H1 (cell line): ENCODE measurements at regions not wholly inside any gene's neighbourhood (a gene's known extent, or its start where the extent isn't known, plus 50 kb on each side); places are given as distances from the start of the nearest gene placed in this dataset.

Experiments
- CTCF ChIA-PET: fragments of 300-600 bp; sonication (Branson Sonifier 250); formaldehyde crosslinking; loops from one replicate; lab custom pipeline; 2021; ENCODE audit not compliant: partially characterized antibody; lab: Charles Lee
- POLR2A ChIA-PET: fragments of 300-600 bp; sonication (Branson Sonifier 250); formaldehyde crosslinking; loops from one replicate; lab custom pipeline; 2021; ENCODE audit warnings: inconsistent platforms; ENCODE audit not compliant: partially characterized antibody; lab: Charles Lee
- DNase-seq, 2 experiments: peaks; one replicate each; pipeline versions ENCODE4 v3.0.0 to v3.0.0-alpha.2; 2010 to 2022; ENCODE audit warnings: low spot score in 2 of 2, low read depth in 1 of 2, mixed read lengths in 1 of 2
- FAIRE-seq: peaks from 2 replicates; lab custom pipeline; 2011; peaks lifted over from hg19 to GRCh38; lab: Jason Lieb, UNC
- H2AFZ ChIP-seq: 2 replicates; pipeline ENCODE4 v1.8.1; 2012; ENCODE audit warnings: low read length, inconsistent platforms
- H2AK5ac ChIP-seq: 2 replicates; pipeline ENCODE4 v1.6.1; 2013; ENCODE audit warnings: low read depth, low read length
- H2BK120ac ChIP-seq: replicated peaks from 2 replicates; pipeline ENCODE3; 2013; ENCODE audit warnings: low read depth, low read length, inconsistent platforms
- H2BK12ac ChIP-seq: 2 replicates; pipeline ENCODE4 v1.6.1; 2013; ENCODE audit warnings: low read depth, low read length
- H2BK15ac ChIP-seq: 2 replicates; pipeline ENCODE4 v1.6.1; 2013; ENCODE audit warnings: low read length
- H2BK20ac ChIP-seq: 2 replicates; pipeline ENCODE4 v1.6.1; 2013; ENCODE audit warnings: low read length
- H2BK5ac ChIP-seq: 2 replicates; pipeline ENCODE4 v1.6.1; 2013; ENCODE audit warnings: low read depth, low read length
- H3K14ac ChIP-seq: 2 replicates; pipeline ENCODE4 v1.6.1; 2013; ENCODE audit warnings: inconsistent platforms; ENCODE audit not compliant: insufficient read length
- H3K18ac ChIP-seq: 2 replicates; pipeline ENCODE4 v1.6.1; 2013; ENCODE audit warnings: low read length; ENCODE audit errors: extremely low read depth
- H3K23ac ChIP-seq: 2 replicates; pipeline ENCODE4 v1.6.1; 2013; ENCODE audit warnings: inconsistent platforms; ENCODE audit not compliant: insufficient read length
- H3K23me2 ChIP-seq: 2 replicates; pipeline ENCODE4 v1.6.1; 2013; ENCODE audit warnings: low read depth, low read length
- H3K27ac ChIP-seq: 2 replicates; pipeline ENCODE4 v1.6.1; 2011; ENCODE audit warnings: low read depth, low read length, inconsistent platforms
- H3K27me3 ChIP-seq, 4 experiments: replicated peaks in 1 of 4; 1 replicate in 1 of 4; 2 replicates in 3 of 4; pipeline versions ENCODE4 v1.6.1 to v1.8.1; 2011 to 2013; ENCODE audit warnings: low read length in 3 of 4, mild to moderate bottlenecking in 3 of 4, inconsistent platforms in 2 of 4, mixed read lengths in 2 of 4, moderate library complexity in 1 of 4; ENCODE audit not compliant: control insufficient read depth in 3 of 4, insufficient read depth in 3 of 4; ENCODE audit errors: extremely low read depth in 1 of 4
- H3K36me3 ChIP-seq, 4 experiments: 2 replicates each; pipeline versions ENCODE4 v1.6.1 to v1.8.1; 2011 to 2013; ENCODE audit warnings: mild to moderate bottlenecking in 4 of 4, low read length in 3 of 4, moderate library complexity in 2 of 4, control low read depth in 1 of 4, inconsistent platforms in 1 of 4; ENCODE audit not compliant: insufficient read depth in 4 of 4, control insufficient read depth in 2 of 4
- H3K4ac ChIP-seq: replicated peaks from 2 replicates; pipeline ENCODE3; 2013; ENCODE audit warnings: low read length, low read depth, mixed read lengths, inconsistent platforms; ENCODE audit not compliant: insufficient read length
- H3K4me1 ChIP-seq, 4 experiments: replicated peaks in 1 of 4; 1 replicate in 1 of 4; 2 replicates in 3 of 4; pipeline versions ENCODE4 v1.6.1 to v1.8.1; 2011 to 2013; ENCODE audit warnings: low read length in 3 of 4, inconsistent platforms in 2 of 4, mixed read lengths in 1 of 4; ENCODE audit not compliant: insufficient read depth in 4 of 4, control insufficient read depth in 3 of 4
- H3K4me2 ChIP-seq, 2 experiments: 2 replicates each; pipeline versions ENCODE4 v1.6.1 to v1.8.1; 2011 to 2013; ENCODE audit warnings: low read depth in 2 of 2, low read length in 2 of 2, control low read depth in 1 of 2, inconsistent platforms in 1 of 2, mild to moderate bottlenecking in 1 of 2; ENCODE audit not compliant: insufficient read depth in 1 of 2
- H3K4me3 ChIP-seq, 4 experiments: fragments of 200-600, 300-600 bp in 1 of 4; sonication (generic), shearing (Covaris generic), sonication (Bioruptor Twin) in 1 of 4; 2 replicates each; pipeline versions ENCODE4 v1.5.1 to v1.8.1; 2011 to 2016; ENCODE audit warnings: low read length in 4 of 4, low read depth in 3 of 4, control low read depth in 2 of 4, inconsistent platforms in 2 of 4, mild to moderate bottlenecking in 2 of 4, mixed read lengths in 1 of 4, moderate library complexity in 1 of 4; ENCODE audit not compliant: insufficient read depth in 2 of 4; ENCODE audit errors: extremely low read depth in 1 of 4
- H3K56ac ChIP-seq: replicated peaks from 2 replicates; pipeline ENCODE3; 2013; ENCODE audit warnings: low read depth, mild to moderate bottlenecking, mixed read lengths, low read length, inconsistent platforms; ENCODE audit not compliant: insufficient read length
- H3K79me1 ChIP-seq: 2 replicates; pipeline ENCODE4 v1.6.1; 2013; ENCODE audit warnings: low read depth, low read length, control low read depth
- H3K79me2 ChIP-seq, 2 experiments: 2 replicates each; pipeline versions ENCODE4 v1.6.1 to v1.8.1; 2012 to 2013; ENCODE audit warnings: low read length in 2 of 2, mild to moderate bottlenecking in 2 of 2, inconsistent platforms in 1 of 2; ENCODE audit not compliant: insufficient read depth in 2 of 2, control insufficient read depth in 1 of 2
- H3K9ac ChIP-seq, 4 experiments: replicated peaks in 1 of 4; 1 replicate in 1 of 4; 2 replicates in 3 of 4; pipeline versions ENCODE4 v1.6.1 to v1.8.1; 2011 to 2013; ENCODE audit warnings: low read depth in 3 of 4, low read length in 3 of 4, control low read depth in 2 of 4, mild to moderate bottlenecking in 2 of 4, moderate library complexity in 2 of 4, inconsistent platforms in 1 of 4; ENCODE audit errors: extremely low read depth in 1 of 4
- H3K9me3 ChIP-seq, 2 experiments: 2 replicates each; pipeline versions ENCODE4 v1.6.1 to v1.8.1; 2012 to 2013; ENCODE audit warnings: mild to moderate bottlenecking in 2 of 2, moderate library complexity in 2 of 2, control low read depth in 1 of 2, inconsistent platforms in 1 of 2, low read depth in 1 of 2, low read length in 1 of 2, mixed read lengths in 1 of 2; ENCODE audit not compliant: insufficient read depth in 2 of 2
- H4K20me1 ChIP-seq, 2 experiments: replicated peaks in 1 of 2; 2 replicates each; pipeline versions ENCODE3 to v1.8.1; 2011 to 2013; ENCODE audit warnings: inconsistent platforms in 2 of 2, low read length in 2 of 2, mild to moderate bottlenecking in 1 of 2; ENCODE audit not compliant: insufficient read depth in 2 of 2, control insufficient read depth in 1 of 2
- H4K5ac ChIP-seq: 2 replicates; pipeline ENCODE4 v1.6.1; 2013; ENCODE audit warnings: low read length, low read depth, mixed read lengths, inconsistent platforms; ENCODE audit not compliant: insufficient read length
- H4K8ac ChIP-seq: 2 replicates; pipeline ENCODE4 v1.8.0; 2013; ENCODE audit warnings: mild to moderate bottlenecking, moderate library complexity, low read length, inconsistent platforms; ENCODE audit not compliant: insufficient read depth; ENCODE audit errors: extremely low read depth
- H4K91ac ChIP-seq: replicated peaks from 2 replicates; pipeline ENCODE3; 2013; ENCODE audit warnings: low read length, mixed read lengths, inconsistent platforms; ENCODE audit not compliant: insufficient read length
- CHD2 ChIP-seq: IDR thresholded peaks from 2 replicates; pipeline ENCODE4 v1.6.1; 2012; ENCODE audit warnings: low read length, improper control_type of control experiment
- FOSL1 ChIP-seq: IDR thresholded peaks from 2 replicates; pipeline ENCODE4 v1.6.1; 2011; ENCODE audit warnings: mild to moderate bottlenecking, low read depth, low read length, moderate library complexity; ENCODE audit not compliant: insufficient read depth
- GABPA ChIP-seq: IDR thresholded peaks from 2 replicates; pipeline ENCODE4 v1.6.1; 2011; ENCODE audit warnings: mild to moderate bottlenecking, low read length, moderate library complexity, borderline replicate concordance; ENCODE audit not compliant: insufficient read depth
- HDAC2 ChIP-seq, 2 experiments: fragments of 300-600 bp in 1 of 2; sonication (generic) in 1 of 2; IDR thresholded peaks; 2 replicates each; pipeline ENCODE4 v1.6.1; 2011 to 2012; ENCODE audit warnings: low read depth in 2 of 2, low read length in 2 of 2, mild to moderate bottlenecking in 2 of 2, moderate library complexity in 2 of 2, borderline replicate concordance in 1 of 2, inconsistent platforms in 1 of 2
- JUN ChIP-seq: IDR thresholded peaks from 2 replicates; pipeline ENCODE4 v1.6.1; 2011; ENCODE audit warnings: low read depth, mild to moderate bottlenecking, improper control_type of control experiment, low read length
- PHF8 ChIP-seq: fragments of 200-600 bp; sonication (generic); conservative IDR thresholded peaks from 2 replicates; pipeline ENCODE4 v1.7.1; 2012; ENCODE audit warnings: low read depth, mild to moderate bottlenecking, inconsistent platforms, low read length, moderate library complexity
- RAD21 ChIP-seq, 2 experiments: IDR thresholded peaks in 1 of 2; conservative IDR thresholded peaks in 1 of 2; 2 replicates each; pipeline ENCODE4 v1.6.1; 2011; ENCODE audit warnings: low read depth in 2 of 2, low read length in 2 of 2, improper control_type of control experiment in 1 of 2, inconsistent platforms in 1 of 2, mild to moderate bottlenecking in 1 of 2, moderate library complexity in 1 of 2
- TAF1 ChIP-seq: IDR thresholded peaks from 2 replicates; pipeline ENCODE4 v1.6.1; 2011; ENCODE audit warnings: mild to moderate bottlenecking, low read depth, low read length
- TAF7 ChIP-seq: optimal IDR thresholded peaks from 2 replicates; pipeline ENCODE3; 2011; ENCODE audit warnings: low read depth, mild to moderate bottlenecking, inconsistent platforms, low read length, moderate library complexity, borderline replicate concordance
- WGBS, 2 experiments: shearing (Covaris generic) in 1 of 2; methylation state at CpG; one replicate each; pipeline versions ENCODE4 v1.1.6 to v1.1.7; 2013 to 2015; ENCODE audit warnings: low lambda C conversion rate in 2 of 2, mixed read lengths in 2 of 2, inconsistent platforms in 1 of 2, low coverage in 1 of 2, missing lambda C conversion rate in 1 of 2; ENCODE audit not compliant: insufficient replicate concordance in 2 of 2, insufficient coverage in 1 of 2, insufficient read length in 1 of 2; ENCODE audit errors: extremely low coverage in 1 of 2, missing lambda C conversion rate in 1 of 2; 5-methylcytosine and 5-hydroxymethylcytosine counted together
- TF ChIP-seq, protein P1 (sequence below): IDR thresholded peaks from 2 replicates; pipeline ENCODE4 v1.6.1; 2012; ENCODE audit warnings: inconsistent platforms
- TF ChIP-seq, protein P2 (sequence below): IDR thresholded peaks from 2 replicates; pipeline ENCODE4 v1.6.1; 2012; ENCODE audit warnings: inconsistent platforms

DNA sequence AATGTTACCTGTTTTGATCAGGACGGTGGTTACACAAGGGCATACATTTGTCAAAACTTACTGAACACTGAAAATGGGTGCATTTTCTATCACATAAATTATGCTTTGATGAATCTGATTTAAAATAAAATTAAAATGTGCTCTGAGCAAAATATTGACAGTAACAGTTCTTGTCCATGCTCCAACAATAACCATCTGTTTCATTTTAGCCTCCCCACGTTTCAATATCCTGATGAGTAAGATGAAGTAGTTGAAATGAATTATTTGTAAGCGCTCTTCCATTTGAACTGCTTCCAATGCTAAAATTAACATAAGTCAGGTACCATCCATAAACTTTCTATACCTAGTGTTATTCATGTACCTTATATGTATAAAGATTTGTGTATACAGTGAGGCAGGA is 365.4 kb downstream of the LTN1 start:
- Histone ChIP-seq H2BK20ac (no peak overlapping the region), H3K4ac (no peak overlapping the region), H2BK15ac (no peak overlapping the region), H3K79me1 (no peaks in the 10 kb centered on the region), H3K27me3 (no peaks in the 10 kb centered on the region), H2BK5ac (no peak overlapping the region), H3K56ac (no peak overlapping the region), H3K23ac (no peak overlapping the region), H4K91ac (no peak overlapping the region), H2BK120ac (no peak overlapping the region), H3K23me2 (no peaks in the 10 kb centered on the region), H3K4me1 (no peaks in the 10 kb centered on the region), H3K9me3 (no peaks in the 10 kb centered on the region), H3K79me2 (no peaks in the 10 kb centered on the region), H2BK12ac (no peak overlapping the region), H3K27ac (no peak overlapping the region), H3K36me3 (no peaks in the 10 kb centered on the region), H4K20me1 (no peaks in the 10 kb centered on the region), H3K18ac (no peak overlapping the region), H3K4me2 (no peak overlapping the region), H4K5ac (no peak overlapping the region), H3K4me3 (no peak overlapping the region), H3K14ac (no peak overlapping the region), H2AFZ (no peak overlapping the region), H2AK5ac (no peak overlapping the region), H3K9ac (no peak overlapping the region), H4K8ac (no peak overlapping the region)
- no peak for FAIRE-seq
- ChIA-PET POLR2A (no interaction called here), CTCF (interaction anchor here (0.6 kb wide), 1 partner anchor 146 kb away, joined by 3 read pairs; no protein-coding TSS in a partner anchor)
- WGBS, 2 experiments: 91% methylated on average over 3 of the region's 3 CpGs; no CpG with 5 or more reads in 1 of the 2 experiments
- no peak for DNase-seq
- TF ChIP-seq, protein P1, sequence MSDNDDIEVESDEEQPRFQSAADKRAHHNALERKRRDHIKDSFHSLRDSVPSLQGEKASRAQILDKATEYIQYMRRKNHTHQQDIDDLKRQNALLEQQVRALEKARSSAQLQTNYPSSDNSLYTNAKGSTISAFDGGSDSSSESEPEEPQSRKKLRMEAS: no peak
- TF ChIP-seq RAD21 (IDR thresholded peaks at IDR 0.05 in 1 of 2, conservative IDR thresholded peaks at IDR 0.05 in 1 of 2; ENCODE audit: low read depth in 2 of 2, low read length in 2 of 2): no peak
- TF ChIP-seq FOSL1: no peak
- no peak for TF ChIP-seq TAF7
- TF ChIP-seq, protein P2, sequence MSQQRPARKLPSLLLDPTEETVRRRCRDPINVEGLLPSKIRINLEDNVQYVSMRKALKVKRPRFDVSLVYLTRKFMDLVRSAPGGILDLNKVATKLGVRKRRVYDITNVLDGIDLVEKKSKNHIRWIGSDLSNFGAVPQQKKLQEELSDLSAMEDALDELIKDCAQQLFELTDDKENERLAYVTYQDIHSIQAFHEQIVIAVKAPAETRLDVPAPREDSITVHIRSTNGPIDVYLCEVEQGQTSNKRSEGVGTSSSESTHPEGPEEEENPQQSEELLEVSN: no peak
- no peak for TF ChIP-seq TAF1
- TF ChIP-seq GABPA: no peak
- no peak for TF ChIP-seq CHD2
- no peak for TF ChIP-seq PHF8
- TF ChIP-seq JUN: no peak
- no peak for TF ChIP-seq HDAC2 (IDR thresholded peaks at IDR 0.05; ENCODE audit: borderline replicate concordance in 1 of 2, low read depth in 2 of 2, low read length in 2 of 2)
